GM21825 (cell line): ENCODE measurements at regions not wholly inside any gene's neighbourhood (a gene's known extent, or its start where the extent isn't known, plus 50 kb on each side); places are given as distances from the start of the nearest gene placed in this dataset.
"Not testable (repeated sequence)": the region's sequence is repeated elsewhere in the genome, so short reads cannot be mapped to it uniquely, and the experiment has no call there.

Source experiments
- ATAC-seq: cut with Tn5 transposase; IDR thresholded peaks from one replicate; pipeline ENCODE4 v1.9.1; 2021; ENCODE audit warnings: mild to moderate bottlenecking, moderate library complexity; ENCODE audit not compliant: unreplicated experiment

- ATAC-seq = no peak
These were observed 148.7 kb upstream of the KLF6 start for GRCh38 chr10:3933733-3934132.

- no peak for ATAC-seq
These were observed 147.8 kb upstream of the KLF6 start for GRCh38 chr10:3932597-3933375.

GRCh38 chr10:3931901-3932300, 146.9 kb upstream of the KLF6 start:
- ATAC-seq = no peak

GRCh38 chr10:3931224-3931623, 146.2 kb upstream of the KLF6 start:
- no peak for ATAC-seq

GRCh38 chr10:3928569-3928968, 143.6 kb upstream of the KLF6 start:
- ATAC-seq = no peak

- no peak for ATAC-seq
These were observed 143.1 kb upstream of the KLF6 start for GRCh38 chr10:3928078-3928477.

GRCh38 chr10:3926675-3927525, 141.9 kb upstream of the KLF6 start:
- no peak for ATAC-seq

- ATAC-seq = no peak
These were observed 141.2 kb upstream of the KLF6 start for GRCh38 chr10:3926258-3926657.

GRCh38 chr10:3925184-3925583, 140.2 kb upstream of the KLF6 start:
- no peak for ATAC-seq

GRCh38 chr10:3924344-3924743, 139.3 kb upstream of the KLF6 start:
- ATAC-seq = no peak

GRCh38 chr10:3923033-3923432, 138.0 kb upstream of the KLF6 start:
- ATAC-seq = no peak

- no peak for ATAC-seq
These were observed 134.8 kb upstream of the KLF6 start for GRCh38 chr10:3919709-3920308.

GRCh38 chr10:3917392-3917791, 132.4 kb upstream of the KLF6 start:
- not testable (repeated sequence) for ATAC-seq

GRCh38 chr10:3914733-3915132, 129.7 kb upstream of the KLF6 start:
- no peak for ATAC-seq

GRCh38 chr10:3911713-3912442, 126.9 kb upstream of the KLF6 start:
- ATAC-seq = no peak

GRCh38 chr10:3911241-3911640, 126.2 kb upstream of the KLF6 start:
- ATAC-seq = no peak

GRCh38 chr10:3909339-3909738, 124.3 kb upstream of the KLF6 start:
- ATAC-seq = no peak

GRCh38 chr10:3908183-3908582, 123.2 kb upstream of the KLF6 start:
- no peak for ATAC-seq

- ATAC-seq = no peak
These were observed 122.5 kb upstream of the KLF6 start for GRCh38 chr10:3907514-3907913.

- ATAC-seq = no peak
These were observed 121.6 kb upstream of the KLF6 start for GRCh38 chr10:3906511-3907111.
